Ishikawa (cell line): ENCODE measurements at regions not wholly inside any gene's neighbourhood (a gene's known extent, or its start where the extent isn't known, plus 50 kb on each side); places are given as distances from the start of the nearest gene placed in this dataset.

Source experiments
- CEBPB ChIP-seq: IDR thresholded peaks from 2 replicates; pipeline ENCODE4 v1.6.1; 2012
- EP300 ChIP-seq: IDR thresholded peaks from 2 replicates; pipeline ENCODE4 v1.6.1; 2012; ENCODE audit warnings: borderline replicate concordance
- YY1 ChIP-seq: IDR thresholded peaks from 2 replicates; pipeline ENCODE4 v1.6.1; 2012; ENCODE audit warnings: low read depth

- no peak for TF ChIP-seq CEBPB
- TF ChIP-seq EP300: no peak
- no peak for TF ChIP-seq YY1
Measured at GRCh38 chr20:59406446-59406845, 106.0 kb downstream of the EDN3 start.
